ENCODE measurements at regions not wholly inside any gene's neighbourhood (a gene's known extent, or its start where the extent isn't known, plus 50 kb on each side); places are given as distances from the start of the nearest gene placed in this dataset.

DNA sequence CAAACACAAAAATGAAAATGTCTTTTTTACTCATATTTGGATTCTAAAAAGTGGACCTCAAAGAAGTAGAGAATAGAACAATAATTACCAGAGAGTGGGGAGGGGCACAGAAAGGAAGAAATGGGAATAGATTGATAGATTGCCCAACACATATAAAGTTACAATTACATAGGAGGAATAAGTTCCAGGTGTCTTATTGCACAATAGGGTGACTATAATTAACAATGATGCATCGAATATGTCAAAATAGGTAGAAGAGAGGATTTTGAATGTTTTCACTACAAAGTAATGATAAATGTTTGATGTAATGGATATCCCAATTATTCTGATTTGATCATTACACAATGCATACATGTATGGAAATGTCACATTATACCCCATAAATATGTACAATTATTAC is 556.0 kb downstream of the CDH8 start:
- no peaks in the 10 kb centered on the region for H3K27me3 ChIP-seq
- H3K27ac ChIP-seq = no peak overlapping the region
- no peaks in the 10 kb centered on the region for H3K9me3 ChIP-seq
- H3K4me1 ChIP-seq = no peaks in the 10 kb centered on the region
- no peak overlapping the region for H3K4me3 ChIP-seq
- no peak for DNase-seq (ENCODE audit: low spot score)
- TF ChIP-seq, protein P1, sequence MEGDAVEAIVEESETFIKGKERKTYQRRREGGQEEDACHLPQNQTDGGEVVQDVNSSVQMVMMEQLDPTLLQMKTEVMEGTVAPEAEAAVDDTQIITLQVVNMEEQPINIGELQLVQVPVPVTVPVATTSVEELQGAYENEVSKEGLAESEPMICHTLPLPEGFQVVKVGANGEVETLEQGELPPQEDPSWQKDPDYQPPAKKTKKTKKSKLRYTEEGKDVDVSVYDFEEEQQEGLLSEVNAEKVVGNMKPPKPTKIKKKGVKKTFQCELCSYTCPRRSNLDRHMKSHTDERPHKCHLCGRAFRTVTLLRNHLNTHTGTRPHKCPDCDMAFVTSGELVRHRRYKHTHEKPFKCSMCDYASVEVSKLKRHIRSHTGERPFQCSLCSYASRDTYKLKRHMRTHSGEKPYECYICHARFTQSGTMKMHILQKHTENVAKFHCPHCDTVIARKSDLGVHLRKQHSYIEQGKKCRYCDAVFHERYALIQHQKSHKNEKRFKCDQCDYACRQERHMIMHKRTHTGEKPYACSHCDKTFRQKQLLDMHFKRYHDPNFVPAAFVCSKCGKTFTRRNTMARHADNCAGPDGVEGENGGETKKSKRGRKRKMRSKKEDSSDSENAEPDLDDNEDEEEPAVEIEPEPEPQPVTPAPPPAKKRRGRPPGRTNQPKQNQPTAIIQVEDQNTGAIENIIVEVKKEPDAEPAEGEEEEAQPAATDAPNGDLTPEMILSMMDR (IDR thresholded peaks at IDR 0.05) = no peak
- H3K36me3 ChIP-seq = no peaks in the 10 kb centered on the region

DNA sequence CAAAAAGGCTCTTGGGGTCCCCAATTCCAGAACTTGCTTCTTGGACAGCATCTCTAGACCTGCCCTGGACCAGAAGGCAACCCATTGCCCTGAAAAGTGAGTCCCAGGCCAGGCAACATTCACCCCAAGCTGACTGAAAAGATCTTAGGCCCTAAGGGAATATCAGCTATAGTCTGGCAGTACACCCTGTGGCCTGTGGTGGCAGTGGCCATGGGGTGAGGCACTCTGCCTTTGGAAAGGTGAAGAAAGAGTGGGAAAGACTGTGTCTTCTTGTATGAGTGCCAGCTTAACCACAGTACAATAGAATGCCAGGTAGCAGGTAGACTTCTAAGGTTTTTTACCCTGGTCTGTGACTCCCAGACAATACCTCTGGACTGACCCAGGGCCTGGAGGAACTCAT is 564.5 kb downstream of the CDH8 start:
- TF ChIP-seq, protein P1 (IDR thresholded peaks at IDR 0.05) = no peak
- no peak for DNase-seq (ENCODE audit: low spot score)
- no peak overlapping the region for H3K4me3 ChIP-seq
- no peaks in the 10 kb centered on the region for H3K36me3 ChIP-seq
- no peak overlapping the region for H3K27ac ChIP-seq
- no peaks in the 10 kb centered on the region for H3K4me1 ChIP-seq
- H3K9me3 ChIP-seq = peaks cover 0 to 6% of the 10 kb centered on the region in 2 donors
- H3K27me3 ChIP-seq = no peaks in the 10 kb centered on the region

DNA sequence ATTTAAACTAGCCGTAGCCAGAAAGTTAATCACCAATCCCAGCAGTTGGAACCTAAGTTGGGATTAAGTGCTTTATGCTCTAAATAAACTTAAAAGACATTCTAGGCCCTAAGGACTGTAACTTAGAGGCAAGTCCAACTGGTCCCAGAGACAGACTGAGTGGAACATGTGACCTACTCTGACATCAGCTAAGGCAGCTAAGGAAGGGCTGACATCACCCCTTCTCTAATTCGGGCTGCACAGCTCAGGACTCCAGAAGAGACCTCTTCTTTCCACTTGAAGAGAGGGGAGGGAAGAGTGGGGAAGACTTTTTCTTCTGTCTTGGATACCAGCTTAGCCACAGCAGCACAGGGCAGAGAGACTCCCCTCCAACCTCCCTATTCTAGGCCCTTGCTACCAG is 565.2 kb downstream of the CDH8 start:
- no peaks in the 10 kb centered on the region for H3K27me3 ChIP-seq
- H3K4me1 ChIP-seq = no peaks in the 10 kb centered on the region
- no peak for DNase-seq (ENCODE audit: low spot score)
- no peak overlapping the region for H3K4me3 ChIP-seq
- no peak overlapping the region for H3K27ac ChIP-seq
- H3K9me3 ChIP-seq = peaks cover 0 to 6% of the 10 kb centered on the region in 2 donors
- TF ChIP-seq, protein P1 (IDR thresholded peaks at IDR 0.05) = no peak
- H3K36me3 ChIP-seq = no peaks in the 10 kb centered on the region

DNA sequence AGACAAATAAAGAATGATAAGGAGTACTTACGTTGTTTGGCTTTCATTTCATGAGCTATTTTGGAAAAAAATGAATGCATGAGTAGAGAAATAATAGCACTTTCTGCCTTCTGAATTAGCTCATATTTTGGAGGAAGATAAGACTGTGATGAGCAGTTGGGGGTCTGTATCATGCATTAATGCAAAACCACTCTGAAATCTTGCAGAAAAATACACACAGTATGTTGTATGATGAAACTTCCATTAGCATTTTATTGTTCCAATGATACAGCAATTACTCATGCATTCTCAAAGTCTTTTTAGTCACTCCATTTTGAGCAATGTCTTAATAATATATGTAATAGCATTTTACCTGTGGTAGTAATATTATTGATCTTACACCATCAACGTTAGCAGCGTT is 571.0 kb downstream of the CDH8 start:
- TF ChIP-seq, protein P1 (IDR thresholded peaks at IDR 0.05) = no peak
- H3K4me3 ChIP-seq = no peak overlapping the region
- no peak for DNase-seq (ENCODE audit: low spot score)
- no peaks in the 10 kb centered on the region for H3K36me3 ChIP-seq
- peaks cover 0 to 5% of the 10 kb centered on the region in 2 donors for H3K9me3 ChIP-seq
- no peak overlapping the region for H3K27ac ChIP-seq
- no peaks in the 10 kb centered on the region for H3K4me1 ChIP-seq
- no peaks in the 10 kb centered on the region for H3K27me3 ChIP-seq

DNA sequence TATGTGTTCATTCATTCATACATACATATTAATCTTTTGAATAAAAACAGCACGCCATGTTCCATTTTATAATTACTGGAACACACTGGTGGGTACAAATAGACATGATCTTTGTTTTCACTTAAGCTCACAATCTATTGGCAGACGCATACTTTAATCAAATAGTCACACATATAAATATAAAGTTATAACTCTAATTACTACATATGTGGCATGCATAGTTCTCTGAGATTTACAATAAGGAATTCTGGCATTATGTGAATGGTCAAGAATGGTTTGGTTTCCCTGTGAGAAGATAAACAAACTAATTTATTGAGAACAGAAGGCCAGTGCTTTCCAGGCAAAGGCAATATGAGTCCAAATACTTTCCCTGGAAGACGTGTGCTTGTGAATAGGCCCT is 576.2 kb downstream of the CDH8 start:
- no peak overlapping the region for H3K4me3 ChIP-seq
- H3K27ac ChIP-seq = no peak overlapping the region
- H3K27me3 ChIP-seq = no peaks in the 10 kb centered on the region
- no peaks in the 10 kb centered on the region for H3K4me1 ChIP-seq
- TF ChIP-seq, protein P1 (IDR thresholded peaks at IDR 0.05) = no peak
- no peaks in the 10 kb centered on the region for H3K36me3 ChIP-seq
- H3K9me3 ChIP-seq = peaks cover 0 to 5% of the 10 kb centered on the region in 2 donors
- DNase-seq (ENCODE audit: low spot score) = no peak

DNA sequence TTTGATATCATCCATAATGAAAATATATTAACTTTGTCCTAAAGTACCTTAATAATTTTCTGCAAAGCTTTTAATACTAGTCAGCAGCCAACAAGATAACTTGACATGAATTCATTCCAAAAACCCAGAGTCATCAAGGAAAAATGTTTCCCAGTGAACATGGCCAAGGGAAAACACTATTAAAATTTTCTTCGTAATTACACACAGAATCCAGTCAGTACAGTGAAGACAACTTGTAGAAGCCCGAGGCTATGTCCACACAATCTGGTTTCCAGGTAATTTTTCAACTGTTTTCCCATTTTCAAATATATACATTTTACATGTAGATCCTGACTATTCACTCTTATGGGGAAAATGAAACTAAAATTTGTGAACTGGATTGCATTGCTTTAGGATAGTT is 600.9 kb downstream of the CDH8 start:
- Histone ChIP-seq H3K4me1 (peaks cover 0 to 6% of the 10 kb centered on the region in 2 donors), H3K4me3 (no peak overlapping the region), H3K27ac (no peak overlapping the region), H3K9me3 (no peaks in the 10 kb centered on the region), H3K36me3 (no peaks in the 10 kb centered on the region), H3K27me3 (no peaks in the 10 kb centered on the region)
- DNase-seq (ENCODE audit: low spot score) = no peak
- TF ChIP-seq, protein P1 (IDR thresholded peaks at IDR 0.05) = no peak
